HG02623 (cell line): ENCODE measurements at regions not wholly inside any gene's neighbourhood (a gene's known extent, or its start where the extent isn't known, plus 50 kb on each side); places are given as distances from the start of the nearest gene placed in this dataset.

Experiments used
- ATAC-seq: cut with Tn5 transposase; IDR thresholded peaks from one replicate; pipeline ENCODE4 v1.9.1; 2021; ENCODE audit warnings: moderate library complexity; ENCODE audit not compliant: unreplicated experiment

DNA sequence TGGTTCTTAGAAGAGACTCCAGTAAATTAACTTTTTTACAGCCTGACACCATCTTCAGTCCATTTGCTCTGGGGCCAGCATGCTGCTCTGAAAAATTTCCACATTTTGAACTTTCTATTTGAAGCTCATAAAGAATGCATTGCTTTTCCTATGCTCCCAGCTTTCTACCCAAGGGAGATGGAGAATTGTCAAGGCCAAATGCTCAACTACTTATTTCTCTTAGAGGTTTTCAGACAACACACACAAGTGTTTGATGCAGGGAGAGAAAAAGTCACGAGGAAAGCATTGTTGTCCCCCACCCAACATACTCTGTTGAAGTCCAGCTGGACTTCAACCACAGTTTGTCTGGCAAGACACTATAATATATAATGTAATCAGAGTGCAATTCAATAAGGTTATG lies 100.3 kb upstream of the CADPS start:
- ATAC-seq: no peak

DNA sequence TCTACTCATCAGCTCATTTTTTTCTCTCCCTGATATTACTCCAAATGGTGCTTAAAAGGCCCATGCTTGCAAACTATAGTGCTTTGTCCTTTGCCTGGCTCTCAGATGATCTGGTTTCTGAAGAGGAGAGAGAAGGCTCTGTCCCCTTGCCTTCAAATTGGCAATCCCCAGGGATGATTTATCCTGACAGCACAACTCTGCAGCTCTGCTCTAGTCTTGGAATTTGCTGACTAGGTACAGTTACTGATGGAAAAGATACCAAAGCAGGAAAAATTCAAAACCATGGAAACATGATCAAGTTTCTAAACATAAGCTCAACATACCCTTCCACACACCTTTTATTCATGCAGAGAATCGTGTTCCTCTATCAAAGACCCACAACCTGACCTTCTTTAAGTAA lies 106.7 kb upstream of the CADPS start:
- ATAC-seq: no peak

DNA sequence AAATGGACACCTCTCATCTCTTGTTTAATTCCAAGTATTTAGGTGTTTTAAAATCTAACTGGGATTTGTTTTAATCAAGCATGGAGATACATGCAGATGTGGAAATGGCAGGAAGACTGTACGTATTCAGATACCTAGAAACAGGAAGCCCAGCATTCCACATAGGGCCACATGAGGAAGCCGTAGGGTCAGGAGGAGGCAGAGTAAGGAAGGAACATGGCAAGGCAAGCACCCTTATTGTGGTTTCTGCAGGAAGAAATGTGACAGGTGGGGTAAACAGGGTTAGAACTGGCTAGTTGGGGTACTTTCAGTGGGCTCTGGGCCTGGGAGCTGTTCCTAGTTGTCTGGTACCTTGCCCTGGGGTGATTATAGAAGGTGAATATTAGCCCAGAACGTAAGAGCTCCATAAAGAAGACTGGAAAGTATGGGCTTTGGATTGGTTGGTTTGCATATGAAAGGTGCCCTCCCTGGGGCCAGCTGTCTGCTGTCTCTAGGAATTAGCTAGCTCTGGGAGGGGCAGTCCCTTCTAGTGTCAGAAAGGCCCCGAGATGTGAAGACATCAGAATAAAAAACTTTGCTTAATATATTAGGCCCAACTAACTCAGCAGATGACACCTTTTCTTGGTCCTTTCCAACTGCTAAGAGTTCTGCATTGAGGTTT lies 107.7 kb upstream of the CADPS start:
- no peak for ATAC-seq

DNA sequence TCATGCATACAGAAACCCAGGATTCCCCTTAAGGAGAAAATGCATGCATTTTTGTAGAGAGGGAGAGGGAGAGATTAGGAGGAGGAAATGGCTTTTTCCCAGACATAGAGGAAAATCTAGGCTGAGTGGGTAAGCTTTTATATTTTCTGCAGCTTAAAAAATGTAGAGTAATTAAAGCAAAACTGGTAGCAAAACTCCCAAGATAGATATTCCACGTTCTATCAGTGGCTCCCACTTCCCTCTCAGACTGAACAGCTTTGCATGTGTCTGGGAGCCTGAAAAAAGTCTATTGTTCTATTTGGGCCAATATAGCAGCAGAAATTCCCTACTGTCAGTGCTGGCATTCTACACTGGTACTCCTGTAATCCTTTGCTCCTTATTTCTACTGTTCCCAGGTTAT lies 110.8 kb upstream of the CADPS start:
- no peak for ATAC-seq

DNA sequence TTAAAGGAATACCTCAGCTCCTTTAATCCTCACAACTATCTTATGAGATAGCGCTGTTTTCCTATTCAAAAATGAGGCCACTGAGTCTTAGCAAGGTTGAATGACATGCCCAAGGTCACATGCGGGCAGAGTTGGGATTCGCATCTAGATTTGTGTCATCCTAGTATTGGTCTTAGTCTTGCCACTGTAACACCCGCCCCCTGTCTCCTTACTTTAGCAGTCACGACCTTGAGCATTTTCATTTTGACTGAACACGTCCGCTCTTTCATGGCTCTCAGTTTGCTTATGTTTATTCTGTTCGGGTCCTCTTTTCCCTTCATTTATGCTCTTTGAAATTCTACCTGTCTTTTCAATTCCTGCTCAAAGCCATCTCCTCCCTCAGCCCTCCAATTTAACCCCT lies 112.5 kb upstream of the CADPS start:
- no peak for ATAC-seq

DNA sequence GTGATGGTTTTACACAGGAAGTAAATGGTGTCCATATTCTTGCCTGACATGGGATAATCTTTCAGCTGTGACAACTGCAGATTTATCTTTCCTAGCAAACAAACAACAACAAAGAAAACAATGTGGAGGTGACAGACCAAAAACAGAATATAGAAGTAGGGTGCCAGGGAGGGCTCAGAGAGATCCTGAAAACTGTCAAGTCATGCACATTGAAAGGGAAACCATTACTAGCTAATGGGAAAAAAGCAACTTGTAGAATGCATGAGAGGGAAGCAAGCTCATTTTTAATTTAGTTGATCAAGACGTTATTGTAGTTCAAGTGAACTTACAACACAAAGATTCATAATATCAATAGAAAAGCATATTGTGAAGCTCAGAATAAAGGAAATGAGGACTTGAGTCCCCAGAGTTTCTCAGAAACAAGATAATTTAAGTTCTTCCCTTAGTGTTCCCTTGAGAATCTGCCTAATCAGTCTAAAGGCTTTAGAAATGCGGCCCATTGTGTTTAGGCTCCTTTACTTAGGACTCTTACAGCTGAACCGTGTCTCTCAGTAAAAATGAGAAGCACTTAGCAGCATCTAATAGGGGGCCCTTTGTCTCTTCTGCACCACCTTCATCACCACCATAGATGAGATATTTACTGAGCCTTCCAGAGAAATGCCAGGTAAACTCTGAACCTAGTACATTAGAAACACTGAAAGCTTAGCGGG lies 115.6 kb upstream of the CADPS start:
- no peak for ATAC-seq

DNA sequence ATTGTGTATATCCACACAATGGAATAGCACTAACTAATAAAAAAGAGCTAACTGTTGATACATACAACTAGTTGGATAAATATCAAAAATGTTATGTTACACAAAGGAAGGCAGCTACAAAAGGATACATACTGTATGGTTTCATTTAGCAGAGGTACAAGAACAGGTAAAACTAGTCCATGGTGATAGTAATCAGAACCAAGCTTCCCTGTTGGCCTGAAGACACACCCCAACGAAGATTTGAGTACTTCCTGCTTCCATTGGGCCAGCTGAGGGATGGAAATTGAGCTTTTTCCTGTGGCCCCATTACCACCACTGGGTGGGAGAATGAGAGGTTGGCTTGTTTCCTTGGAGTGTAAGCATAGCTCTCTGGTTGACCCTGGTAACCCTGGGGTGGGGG lies 117.3 kb upstream of the CADPS start:
- ATAC-seq: no peak

DNA sequence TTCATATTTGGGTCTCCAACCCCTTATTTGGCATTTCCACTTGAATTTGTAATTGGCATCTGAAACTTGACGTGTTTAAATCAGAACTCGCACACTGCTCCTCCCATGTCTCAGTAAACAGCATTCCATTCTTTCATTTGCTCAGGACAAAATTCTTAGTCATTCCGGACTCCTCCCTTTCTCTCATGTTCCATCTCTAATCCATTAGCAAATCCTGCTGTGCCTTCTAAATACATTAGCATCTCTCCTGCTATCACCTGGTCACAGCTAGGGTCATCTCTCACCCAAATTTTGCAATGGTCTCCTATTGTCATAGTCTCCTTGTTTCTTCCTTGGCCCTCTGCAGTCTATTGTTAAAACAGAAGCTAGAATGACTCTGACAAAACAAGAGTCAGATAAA lies 119.9 kb upstream of the CADPS start:
- no peak for ATAC-seq

DNA sequence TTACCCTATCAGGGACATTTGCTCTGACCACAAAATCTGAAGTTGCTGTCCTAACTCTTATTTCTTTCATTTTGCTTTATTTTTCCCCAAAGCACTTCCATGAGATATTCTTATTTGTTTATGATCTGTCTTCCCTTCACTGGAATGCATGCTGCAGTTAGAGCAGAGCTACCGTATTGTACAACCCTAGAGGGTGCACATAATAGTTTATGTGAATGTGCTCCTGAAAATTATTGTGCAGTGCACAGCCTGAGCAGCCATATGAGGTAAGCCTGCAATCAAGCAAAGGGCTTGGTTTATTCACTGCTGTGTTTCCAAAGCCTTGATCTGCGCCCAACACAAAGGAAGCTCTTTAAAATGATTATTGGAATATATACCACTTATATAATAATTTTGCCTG lies 120.3 kb upstream of the CADPS start:
- no peak for ATAC-seq

DNA sequence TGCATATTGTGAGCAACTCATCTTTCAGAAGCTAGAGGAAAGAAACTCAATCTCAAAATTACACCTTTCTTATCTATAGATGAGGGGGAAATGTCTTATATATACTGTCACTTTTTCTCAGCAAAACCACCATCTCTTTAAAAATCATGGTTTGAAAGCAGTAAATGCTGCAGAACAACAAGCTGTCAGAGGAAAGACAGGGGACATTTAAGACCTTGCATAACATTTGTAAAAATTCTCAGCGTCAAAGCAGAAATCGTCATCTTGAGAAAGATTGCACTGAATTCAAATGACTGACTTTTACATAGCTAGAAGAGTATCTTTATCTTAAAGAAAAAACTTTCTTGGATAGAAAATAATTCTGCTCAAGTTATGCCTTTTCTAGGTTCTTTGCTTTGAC lies 122.2 kb upstream of the CADPS start:
- no peak for ATAC-seq

DNA sequence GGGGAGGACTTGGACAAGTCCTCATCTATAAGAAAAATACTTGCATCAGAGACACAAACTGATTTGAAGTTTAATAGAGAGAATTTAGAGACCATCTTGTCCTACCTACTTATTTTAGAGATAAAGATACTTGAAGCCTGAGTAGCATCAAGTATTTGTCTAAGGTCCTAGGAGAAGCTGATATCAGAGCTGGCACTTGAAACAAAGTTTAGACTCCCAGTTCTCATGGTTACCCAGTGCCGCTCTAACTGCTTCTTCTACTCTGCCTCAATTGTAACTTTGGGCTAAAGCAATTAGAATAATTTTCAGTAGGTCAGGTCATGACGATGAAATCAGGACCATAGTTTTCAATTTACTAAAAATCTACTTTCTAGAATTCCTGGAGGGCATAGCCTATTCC lies 123.9 kb upstream of the CADPS start:
- ATAC-seq: no peak

DNA sequence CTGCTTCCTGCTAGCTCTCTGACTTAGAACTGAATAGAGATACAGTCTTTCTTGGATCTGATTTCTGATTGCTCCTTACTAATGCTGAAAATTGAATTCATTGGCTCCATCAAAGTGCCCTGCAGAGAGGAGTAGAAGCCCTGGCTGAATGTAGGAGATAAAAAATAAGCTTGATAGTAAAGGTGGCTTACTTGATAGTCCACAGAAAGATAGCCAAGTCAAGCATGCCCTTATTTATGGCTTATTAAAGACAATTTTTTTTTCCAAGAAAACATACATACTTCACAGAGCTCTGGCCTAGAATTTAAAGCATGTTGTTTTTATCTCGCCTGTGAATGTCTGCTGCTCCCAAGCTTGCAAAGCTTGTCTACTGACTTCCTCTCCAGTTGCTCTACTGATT lies 124.6 kb upstream of the CADPS start:
- no peak for ATAC-seq

DNA sequence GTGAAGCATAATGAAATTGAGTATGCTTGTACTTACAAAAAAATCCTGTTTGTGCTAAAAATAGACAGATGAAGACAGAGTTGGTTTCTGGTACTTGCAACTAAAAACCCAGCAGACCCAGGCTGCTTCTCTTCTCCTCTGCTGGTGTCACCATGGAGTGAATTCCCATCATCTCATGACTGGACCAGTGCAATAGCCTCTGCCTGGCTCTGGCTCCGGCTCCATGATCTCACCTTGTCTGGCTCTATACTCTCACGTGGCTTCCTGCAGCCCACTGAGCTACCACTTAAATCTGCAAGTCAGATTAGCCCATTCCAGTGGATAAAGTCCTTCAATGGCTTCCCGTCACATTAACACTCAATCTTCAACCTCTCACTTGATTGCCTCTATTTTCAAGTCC lies 129.2 kb upstream of the CADPS start:
- ATAC-seq: no peak

DNA sequence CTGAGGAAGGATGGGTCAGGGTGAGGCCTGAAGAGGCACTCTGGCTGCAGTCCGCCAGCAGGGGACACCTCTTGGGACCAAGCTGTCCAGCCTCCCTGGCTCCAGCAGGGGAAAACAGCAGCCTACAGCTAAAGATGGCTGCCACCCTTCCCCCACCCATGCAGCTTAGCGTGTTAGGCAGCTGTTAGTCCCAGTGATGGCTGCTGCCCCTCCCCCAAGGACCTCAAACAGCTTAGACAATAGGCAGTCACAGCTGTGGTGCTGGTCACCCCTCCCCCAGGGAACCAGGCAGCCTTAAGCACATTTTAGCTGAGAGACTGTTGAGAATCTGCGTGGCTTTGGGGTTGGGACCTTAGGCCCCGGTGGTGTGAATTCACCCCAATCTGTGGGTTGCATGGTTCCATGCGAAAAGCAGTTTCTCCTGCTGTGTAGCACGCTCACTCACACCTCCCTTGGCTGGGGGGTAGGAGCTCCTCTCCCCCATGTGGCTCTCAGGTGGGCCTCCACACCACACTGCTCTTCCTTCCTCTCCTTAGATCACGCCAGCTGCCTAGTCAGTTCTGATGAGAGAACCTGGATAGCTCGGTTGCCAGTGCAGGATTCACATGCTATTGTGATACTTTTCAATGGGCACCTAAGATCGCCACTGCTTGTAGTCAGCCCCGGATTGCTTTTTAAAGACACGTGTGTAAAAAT lies 140.5 kb upstream of the CADPS start:
- no peak for ATAC-seq

DNA sequence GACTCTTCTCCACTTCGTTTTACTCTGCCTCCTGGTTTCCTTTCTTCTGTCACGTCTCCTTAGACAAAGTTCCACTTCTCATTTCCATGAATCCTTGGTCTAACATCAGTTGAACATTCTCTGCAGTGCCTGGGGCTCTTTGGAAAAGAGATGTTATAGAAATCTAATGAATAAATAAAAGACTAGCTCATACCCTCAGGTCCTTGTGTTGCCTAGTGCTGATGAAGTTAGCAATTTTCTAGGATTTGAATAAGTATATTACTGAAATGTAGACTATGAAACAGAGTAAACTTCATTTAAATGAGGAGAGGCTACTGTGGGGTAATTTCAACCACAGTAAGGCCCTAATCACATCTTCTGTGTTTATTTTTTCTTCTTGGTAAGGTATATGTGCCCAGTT lies 146.9 kb upstream of the CADPS start:
- ATAC-seq: no peak

DNA sequence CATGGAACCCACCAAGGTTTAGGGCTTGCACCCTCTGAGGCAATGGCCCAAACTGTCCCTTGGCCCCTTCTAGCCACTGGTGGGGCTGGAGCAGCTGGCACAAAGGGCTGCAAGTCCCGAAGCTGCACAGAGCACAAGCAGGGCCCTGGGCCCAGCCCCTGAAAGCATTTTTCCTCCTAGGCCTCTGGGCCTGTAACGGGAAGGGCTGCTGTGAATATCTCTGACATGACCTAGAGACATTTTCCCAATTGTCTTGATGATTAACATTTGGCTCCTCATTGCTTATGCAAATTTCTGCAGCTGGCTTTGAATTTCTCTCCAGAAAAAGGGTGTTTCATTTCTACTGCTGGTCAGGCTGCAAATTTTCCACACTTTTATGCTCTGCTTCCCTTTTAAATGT lies 151.5 kb upstream of the CADPS start:
- ATAC-seq: no peak

DNA sequence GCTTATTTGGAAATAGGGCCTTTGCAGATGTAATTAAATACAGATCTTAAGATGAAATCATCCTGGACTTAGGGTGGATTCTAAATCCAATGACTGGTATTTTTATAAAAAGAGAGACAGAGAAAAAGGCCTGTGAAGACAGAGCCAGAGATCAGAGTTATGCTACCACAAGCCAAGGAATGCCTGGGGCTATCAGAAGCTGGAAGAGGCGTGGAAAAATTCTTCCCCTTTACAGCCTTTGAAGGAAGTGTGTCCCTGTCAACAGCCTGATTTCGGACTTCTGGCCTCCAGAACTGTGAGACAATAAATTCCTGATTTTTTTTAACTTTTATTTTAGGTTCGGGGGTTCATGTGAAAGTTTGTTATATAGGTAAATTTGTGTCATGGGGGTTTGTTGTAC lies 154.1 kb upstream of the CADPS start:
- ATAC-seq: no peak

DNA sequence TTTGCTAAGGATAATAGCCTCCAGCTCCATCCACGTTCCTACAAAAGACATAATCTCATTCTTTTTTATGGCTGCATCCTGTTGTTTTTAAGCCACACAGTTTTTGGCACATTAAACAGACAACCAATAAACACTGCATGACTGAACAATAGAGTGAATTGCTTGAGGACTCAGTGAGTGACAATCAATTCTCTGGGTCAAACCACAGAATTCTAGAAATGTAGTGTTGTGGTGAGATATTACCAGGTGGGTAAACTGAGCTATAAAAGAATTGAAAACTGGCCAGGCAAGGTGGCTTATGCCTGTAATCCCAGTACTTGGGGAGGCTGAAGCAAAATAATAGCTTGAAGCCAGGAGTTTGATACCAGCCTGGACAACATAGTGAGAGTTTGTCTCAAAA lies 154.7 kb upstream of the CADPS start:
- no peak for ATAC-seq

DNA sequence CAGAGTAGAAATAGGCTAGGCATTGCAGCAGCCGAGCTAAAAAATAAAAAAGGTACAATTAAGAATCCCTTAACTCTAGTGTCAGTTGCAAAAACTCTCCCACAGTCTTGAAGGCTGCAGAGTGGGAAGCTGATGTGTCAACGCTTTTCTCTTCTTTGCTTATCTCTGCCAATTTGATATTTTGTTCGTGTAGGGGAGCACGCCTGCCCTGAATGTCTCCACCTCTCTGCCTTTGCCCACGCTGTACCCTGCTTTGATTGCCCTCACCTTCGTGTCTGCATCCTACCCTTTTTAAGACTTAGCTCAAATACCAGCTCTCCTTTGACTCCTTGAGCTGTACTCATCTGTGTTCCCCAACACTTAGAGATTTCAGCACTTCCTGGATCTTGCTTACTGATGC lies 155.4 kb upstream of the CADPS start:
- no peak for ATAC-seq

DNA sequence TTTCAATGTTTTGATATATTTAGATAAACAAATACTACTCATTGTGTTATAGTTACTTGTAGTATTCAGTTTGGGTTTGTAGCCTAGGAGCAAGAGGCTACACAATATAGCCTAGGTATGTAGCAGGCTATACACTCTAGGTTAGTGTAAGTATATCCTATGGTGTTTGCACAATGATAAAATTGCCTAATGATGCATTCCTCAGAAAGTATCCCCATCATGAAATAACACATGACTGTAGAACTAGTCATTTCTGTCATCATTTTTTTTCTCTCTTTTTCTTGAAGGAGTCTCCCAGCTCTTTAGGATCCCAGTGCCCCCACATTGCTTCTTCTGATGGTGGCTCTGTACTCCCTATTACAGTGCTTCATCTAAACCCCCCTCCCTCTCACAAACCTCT lies 157.7 kb upstream of the CADPS start:
- no peak for ATAC-seq

DNA sequence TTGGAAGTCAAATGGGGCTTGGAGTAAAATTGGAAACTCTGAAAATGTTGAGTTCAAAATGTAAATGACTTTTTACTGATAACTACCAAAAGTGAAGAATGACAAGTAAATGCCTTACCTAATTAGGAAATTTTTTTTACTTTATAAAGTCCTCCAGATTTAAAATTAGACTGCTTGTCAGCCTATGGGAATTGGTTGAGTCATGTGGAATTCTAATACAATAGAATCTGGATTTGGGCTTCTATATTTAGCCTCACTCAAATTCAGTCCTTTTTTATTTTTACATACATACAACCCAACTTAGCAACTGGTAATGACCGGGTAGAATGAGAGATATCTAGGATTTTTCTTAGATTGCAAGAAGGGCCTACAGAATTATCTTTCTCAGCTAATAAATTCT lies 158.9 kb upstream of the CADPS start:
- no peak for ATAC-seq

DNA sequence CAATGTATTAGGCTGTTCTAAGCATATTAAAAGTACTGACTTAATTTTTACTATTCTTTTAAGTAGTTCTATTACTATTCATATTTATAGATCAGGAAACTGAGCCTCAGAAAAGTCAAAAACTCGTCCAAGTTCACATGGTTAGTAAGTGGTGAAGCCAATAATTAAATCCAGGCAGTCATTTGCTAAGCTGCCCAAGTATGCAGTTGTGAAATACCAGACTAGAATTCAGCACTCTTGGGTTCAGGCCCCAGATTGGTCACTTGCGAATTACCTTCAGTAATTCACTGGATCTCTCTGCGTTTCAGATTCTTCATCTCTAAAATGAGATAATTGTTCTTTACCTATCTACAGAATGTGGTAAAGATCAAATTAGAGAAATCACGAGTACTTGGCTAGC lies 161.9 kb upstream of the CADPS start:
- no peak for ATAC-seq
